Body of pancreas (tissue), 4 donors: ENCODE measurements at regions not wholly inside any gene's neighbourhood (a gene's known extent, or its start where the extent isn't known, plus 50 kb on each side); places are given as distances from the start of the nearest gene placed in this dataset.

Experiments
- CTCF ChIP-seq, 7 experiments: fragments of 450-650 bp in 4 of 7; fragments of 200-600 bp in 3 of 7; sonication (generic) in 3 of 7; IDR thresholded peaks; one replicate each; pipeline ENCODE4 v1.5.1; 2016 to 2019; ENCODE audit warnings: antibody characterized with exemption in 7 of 7
- POLR2A ChIP-seq, 3 donors: fragments of 450-650 bp; IDR thresholded peaks; one replicate each; pipeline ENCODE4 v1.6.1; 2016; ENCODE audit warnings: antibody characterized with exemption in 3 of 3, mild to moderate bottlenecking in 2 of 3

DNA sequence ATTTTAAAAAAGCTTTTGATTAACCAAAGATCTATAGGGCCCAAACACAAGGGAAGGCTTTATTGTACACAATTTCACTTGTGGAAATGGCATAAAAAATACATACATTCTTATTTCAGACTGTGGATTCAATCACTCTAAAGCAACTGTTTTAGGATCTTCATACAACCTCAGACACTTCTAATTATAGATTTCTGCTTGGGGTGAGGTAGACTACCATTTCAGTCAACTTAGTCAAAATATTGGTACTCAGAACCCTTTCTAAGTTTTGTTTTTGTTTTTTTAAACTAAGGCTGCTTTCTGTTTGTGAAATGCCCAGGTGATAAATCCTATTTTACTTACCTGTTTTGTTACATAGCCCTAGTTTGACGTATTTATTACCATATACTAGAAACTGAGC, 284.5 kb upstream of the RASA1 start:
- no peak for TF ChIP-seq POLR2A (IDR thresholded peaks at IDR 0.05)
- no peak for TF ChIP-seq CTCF (IDR thresholded peaks at IDR 0.05)
